ENCODE measurements at regions not wholly inside any gene's neighbourhood (a gene's known extent, or its start where the extent isn't known, plus 50 kb on each side); places are given as distances from the start of the nearest gene placed in this dataset.

- H3K9me2 ChIP-seq (ENCODE audit: insufficient read depth, low read length): no peaks in the 10 kb centered on the region
- no peaks in the 10 kb centered on the region for H3K79me2 ChIP-seq (replicated peaks; ENCODE audit: insufficient read depth, low read length)
- TF ChIP-seq TAF1 (IDR thresholded peaks at IDR 0.05; ENCODE audit: low read depth) (no peak), SMC3 (conservative IDR thresholded peaks at IDR 0.05; ENCODE audit: poor library complexity) (peak; percentile 21), MXI1 (conservative IDR thresholded peaks at IDR 0.05; ENCODE audit: poor library complexity, severe bottlenecking) (no peak), POLR2AphosphoS5 (IDR thresholded peaks at IDR 0.05) (peak; percentile 38), REST (IDR thresholded peaks at IDR 0.05; ENCODE audit: borderline replicate concordance) (no peak), CTCF (IDR thresholded peaks at IDR 0.05; ENCODE audit: poor library complexity, severe bottlenecking) (peak; percentile 45), RAD21 (conservative IDR thresholded peaks at IDR 0.05) (peak; percentile 23), EZH2 (IDR thresholded peaks at IDR 0.05; ENCODE audit: borderline replicate concordance, insufficient read depth, low read length, poor library complexity, severe bottlenecking) (no peak), EP300 (conservative IDR thresholded peaks at IDR 0.05; ENCODE audit: poor library complexity, severe bottlenecking) (no peak)
- H3K27ac ChIP-seq (ENCODE audit: low read length): peak overlapping the region; percentile 89
- H3K36me3 ChIP-seq (ENCODE audit: insufficient read depth, low read length): no peaks in the 10 kb centered on the region
- H3K4me2 ChIP-seq (ENCODE audit: low read length): no peak overlapping the region
- no peaks in the 10 kb centered on the region for H3K9me3 ChIP-seq (ENCODE audit: low read length)
- H3F3A ChIP-seq (ENCODE audit: insufficient read depth, low read length, poor library complexity, severe bottlenecking): peaks cover 4% of the 10 kb centered on the region
- H2AFZ ChIP-seq (ENCODE audit: low read depth, low read length): no peak overlapping the region
- no peaks in the 10 kb centered on the region for H3K27me3 ChIP-seq (ENCODE audit: insufficient read depth, low read depth, low read length)
- peak overlapping the region; percentile 39 for H3K4me3 ChIP-seq (ENCODE audit: low read length)
- peak overlapping the region; percentile 56 for H3K9ac ChIP-seq (ENCODE audit: low read length)
- H4K20me1 ChIP-seq (ENCODE audit: insufficient read depth): no peaks in the 10 kb centered on the region
Measured at GRCh38 chr19:5397804-5398692, 57.2 kb upstream of the ZNRF4 start.

- Histone ChIP-seq H2AFZ (ENCODE audit: low read depth, low read length) (no peak overlapping the region), H3K27ac (ENCODE audit: low read length) (peak overlapping the region; percentile 89), H3K27me3 (ENCODE audit: insufficient read depth, low read depth, low read length) (no peaks in the 10 kb centered on the region), H3K9ac (ENCODE audit: low read length) (peak overlapping the region; percentile 56), H3K9me2 (ENCODE audit: insufficient read depth, low read length) (no peaks in the 10 kb centered on the region), H3K79me2 (replicated peaks; ENCODE audit: insufficient read depth, low read length) (no peaks in the 10 kb centered on the region), H3K36me3 (ENCODE audit: insufficient read depth, low read length) (no peaks in the 10 kb centered on the region), H3F3A (ENCODE audit: insufficient read depth, low read length, poor library complexity, severe bottlenecking) (peaks cover 4% of the 10 kb centered on the region), H3K4me3 (ENCODE audit: low read length) (no peak overlapping the region), H3K9me3 (ENCODE audit: low read length) (no peaks in the 10 kb centered on the region), H4K20me1 (ENCODE audit: insufficient read depth) (no peaks in the 10 kb centered on the region), H3K4me2 (ENCODE audit: low read length) (no peak overlapping the region)
- TF ChIP-seq EZH2 (IDR thresholded peaks at IDR 0.05; ENCODE audit: borderline replicate concordance, insufficient read depth, low read length, poor library complexity, severe bottlenecking) (no peak), CTCF (IDR thresholded peaks at IDR 0.05; ENCODE audit: poor library complexity, severe bottlenecking) (no peak), RAD21 (conservative IDR thresholded peaks at IDR 0.05) (no peak), EP300 (conservative IDR thresholded peaks at IDR 0.05; ENCODE audit: poor library complexity, severe bottlenecking) (no peak), POLR2AphosphoS5 (IDR thresholded peaks at IDR 0.05) (no peak)
Measured at GRCh38 chr19:5398693-5399057, 56.5 kb upstream of the ZNRF4 start.
